ENCODE measurements at regions not wholly inside any gene's neighbourhood (a gene's known extent, or its start where the extent isn't known, plus 50 kb on each side); places are given as distances from the start of the nearest gene placed in this dataset.

GRCh38 chr1:221641811-221642210, 100.1 kb downstream of the DUSP10 start:
- no peak overlapping the region for H3K9ac ChIP-seq (ENCODE audit: low read length)
- H2AFZ ChIP-seq (ENCODE audit: low read length): no peak overlapping the region
- H3K4me2 ChIP-seq (ENCODE audit: low read length): no peak overlapping the region

GRCh38 chr1:221643404-221644144, 98.3 kb downstream of the DUSP10 start:
- H3K36me3 ChIP-seq (ENCODE audit: insufficient read depth, low read length): no peaks in the 10 kb centered on the region
- H3K9me2 ChIP-seq (ENCODE audit: low read depth, low read length): no peaks in the 10 kb centered on the region
- TF ChIP-seq, protein P1, sequence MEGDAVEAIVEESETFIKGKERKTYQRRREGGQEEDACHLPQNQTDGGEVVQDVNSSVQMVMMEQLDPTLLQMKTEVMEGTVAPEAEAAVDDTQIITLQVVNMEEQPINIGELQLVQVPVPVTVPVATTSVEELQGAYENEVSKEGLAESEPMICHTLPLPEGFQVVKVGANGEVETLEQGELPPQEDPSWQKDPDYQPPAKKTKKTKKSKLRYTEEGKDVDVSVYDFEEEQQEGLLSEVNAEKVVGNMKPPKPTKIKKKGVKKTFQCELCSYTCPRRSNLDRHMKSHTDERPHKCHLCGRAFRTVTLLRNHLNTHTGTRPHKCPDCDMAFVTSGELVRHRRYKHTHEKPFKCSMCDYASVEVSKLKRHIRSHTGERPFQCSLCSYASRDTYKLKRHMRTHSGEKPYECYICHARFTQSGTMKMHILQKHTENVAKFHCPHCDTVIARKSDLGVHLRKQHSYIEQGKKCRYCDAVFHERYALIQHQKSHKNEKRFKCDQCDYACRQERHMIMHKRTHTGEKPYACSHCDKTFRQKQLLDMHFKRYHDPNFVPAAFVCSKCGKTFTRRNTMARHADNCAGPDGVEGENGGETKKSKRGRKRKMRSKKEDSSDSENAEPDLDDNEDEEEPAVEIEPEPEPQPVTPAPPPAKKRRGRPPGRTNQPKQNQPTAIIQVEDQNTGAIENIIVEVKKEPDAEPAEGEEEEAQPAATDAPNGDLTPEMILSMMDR (IDR thresholded peaks at IDR 0.05; ENCODE audit: low read length): no peak
- TF ChIP-seq EZH2 (IDR thresholded peaks at IDR 0.05; ENCODE audit: borderline replicate concordance, low read length): no peak
- H2AFZ ChIP-seq (ENCODE audit: low read length): 0 out of 2 replicates have a peak overlapping the region, but pooled peaks have one; percentile 45
- peaks cover 27% of the 10 kb centered on the region for H3K4me1 ChIP-seq (ENCODE audit: insufficient read depth, low read length, severe bottlenecking)
- H3K9ac ChIP-seq (ENCODE audit: low read length): no peak overlapping the region
- H3K79me2 ChIP-seq (ENCODE audit: insufficient read depth, low read length): no peaks in the 10 kb centered on the region
- no peak overlapping the region for H3K4me2 ChIP-seq (ENCODE audit: low read length)
- no peak overlapping the region for H3K4me3 ChIP-seq (ENCODE audit: low read depth, low read length, poor library complexity, severe bottlenecking)
- H3K9me3 ChIP-seq (ENCODE audit: low read length): 0 out of 2 replicates have a peak, but pooled peaks cover 3% of the 10 kb centered on the region
- no peaks in the 10 kb centered on the region for H4K20me1 ChIP-seq (ENCODE audit: insufficient read depth, low read length)
- H3F3A ChIP-seq (ENCODE audit: insufficient read depth, low read length): no peaks in the 10 kb centered on the region
- no peak overlapping the region for H3K27ac ChIP-seq (ENCODE audit: low read depth, low read length, poor library complexity, severe bottlenecking)
- H3K27me3 ChIP-seq (ENCODE audit: insufficient read depth, low read length): no peaks in the 10 kb centered on the region

More at GRCh38 chr1:221641811-221642210, 100.1 kb downstream of the DUSP10 start:
- H3K4me1 ChIP-seq (ENCODE audit: insufficient read depth, low read length, severe bottlenecking): peaks cover 27% of the 10 kb centered on the region
- no peaks in the 10 kb centered on the region for H3F3A ChIP-seq (ENCODE audit: insufficient read depth, low read length)
- no peaks in the 10 kb centered on the region for H3K9me3 ChIP-seq (ENCODE audit: low read length)
- H3K4me3 ChIP-seq (ENCODE audit: low read depth, low read length, poor library complexity, severe bottlenecking): no peak overlapping the region
- H3K36me3 ChIP-seq (ENCODE audit: insufficient read depth, low read length): no peaks in the 10 kb centered on the region
- H4K20me1 ChIP-seq (ENCODE audit: insufficient read depth, low read length): no peaks in the 10 kb centered on the region
- H3K9me2 ChIP-seq (ENCODE audit: low read depth, low read length): no peaks in the 10 kb centered on the region
- H3K27me3 ChIP-seq (ENCODE audit: insufficient read depth, low read length): no peaks in the 10 kb centered on the region
- H3K27ac ChIP-seq (ENCODE audit: low read depth, low read length, poor library complexity, severe bottlenecking): no peak overlapping the region
- TF ChIP-seq, protein P1 (IDR thresholded peaks at IDR 0.05; ENCODE audit: low read length): no peak
- no peak for TF ChIP-seq EZH2 (IDR thresholded peaks at IDR 0.05; ENCODE audit: borderline replicate concordance, low read length)
- H3K79me2 ChIP-seq (ENCODE audit: insufficient read depth, low read length): no peaks in the 10 kb centered on the region

GRCh38 chr1:221644145-221644448, 97.8 kb downstream of the DUSP10 start:
- H3K27me3 ChIP-seq (ENCODE audit: insufficient read depth, low read length): no peaks in the 10 kb centered on the region
- no peaks in the 10 kb centered on the region for H3K9me2 ChIP-seq (ENCODE audit: low read depth, low read length)
- TF ChIP-seq EZH2 (IDR thresholded peaks at IDR 0.05; ENCODE audit: borderline replicate concordance, low read length): no peak
- TF ChIP-seq, protein P1 (IDR thresholded peaks at IDR 0.05; ENCODE audit: low read length): no peak
- H3F3A ChIP-seq (ENCODE audit: insufficient read depth, low read length): no peaks in the 10 kb centered on the region
- H4K20me1 ChIP-seq (ENCODE audit: insufficient read depth, low read length): no peaks in the 10 kb centered on the region
- H3K27ac ChIP-seq (ENCODE audit: low read depth, low read length, poor library complexity, severe bottlenecking): no peak overlapping the region
- 0 out of 2 replicates have a peak, but pooled peaks cover 3% of the 10 kb centered on the region for H3K9me3 ChIP-seq (ENCODE audit: low read length)
- H2AFZ ChIP-seq (ENCODE audit: low read length): no peak overlapping the region
- H3K4me2 ChIP-seq (ENCODE audit: low read length): no peak overlapping the region
- H3K79me2 ChIP-seq (ENCODE audit: insufficient read depth, low read length): no peaks in the 10 kb centered on the region
- no peak overlapping the region for H3K4me3 ChIP-seq (ENCODE audit: low read depth, low read length, poor library complexity, severe bottlenecking)
- H3K9ac ChIP-seq (ENCODE audit: low read length): no peak overlapping the region
- H3K36me3 ChIP-seq (ENCODE audit: insufficient read depth, low read length): no peaks in the 10 kb centered on the region
- peaks cover 27% of the 10 kb centered on the region for H3K4me1 ChIP-seq (ENCODE audit: insufficient read depth, low read length, severe bottlenecking)
